Rectal smooth muscle tissue (tissue), 1 donor: ENCODE measurements at regions not wholly inside any gene's neighbourhood (a gene's known extent, or its start where the extent isn't known, plus 50 kb on each side); places are given as distances from the start of the nearest gene placed in this dataset.

Experiments used
- H3K27ac ChIP-seq: one replicate; pipeline ENCODE4 v1.7.0; 2013; ENCODE audit warnings: low read depth, low read length, inconsistent platforms
- H3K27me3 ChIP-seq: one replicate; pipeline ENCODE4 v1.7.0; 2013; ENCODE audit warnings: low read length; ENCODE audit not compliant: control insufficient read depth, insufficient read depth
- H3K36me3 ChIP-seq: one replicate; pipeline ENCODE4 v1.7.0; 2013; ENCODE audit warnings: low read length; ENCODE audit not compliant: control insufficient read depth, insufficient read depth
- H3K4me1 ChIP-seq: one replicate; pipeline ENCODE4 v1.7.0; 2013; ENCODE audit warnings: low read length; ENCODE audit not compliant: control insufficient read depth, insufficient read depth
- H3K4me3 ChIP-seq: one replicate; pipeline ENCODE4 v1.7.0; 2013; ENCODE audit warnings: low read length
- H3K9ac ChIP-seq: one replicate; pipeline ENCODE4 v1.7.0; 2013; ENCODE audit warnings: low read length

DNA sequence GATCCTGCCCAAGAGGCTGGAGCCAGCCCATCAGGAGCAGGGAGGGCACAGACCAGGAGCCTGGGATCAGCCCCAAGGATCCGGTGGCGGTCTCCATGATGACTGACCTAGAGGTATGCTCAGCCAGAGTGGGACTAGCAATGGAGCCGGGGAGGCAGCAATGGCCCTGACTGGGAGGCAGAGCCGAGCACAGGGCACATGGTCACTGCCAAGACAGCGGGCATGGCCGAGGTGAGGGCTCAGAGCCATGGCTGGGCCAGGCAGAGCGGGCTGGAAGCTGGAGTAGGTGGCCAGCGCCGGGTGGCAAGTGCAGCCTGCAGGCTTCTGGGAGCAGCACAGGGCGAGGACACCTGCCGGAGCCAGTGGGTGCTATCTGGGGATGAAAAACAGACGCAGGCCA, 259.3 kb downstream of the BCL11B start:
- H3K27ac ChIP-seq: no peak overlapping the region
- H3K9ac ChIP-seq: no peak overlapping the region
- H3K4me1 ChIP-seq: no peaks in the 10 kb centered on the region

DNA sequence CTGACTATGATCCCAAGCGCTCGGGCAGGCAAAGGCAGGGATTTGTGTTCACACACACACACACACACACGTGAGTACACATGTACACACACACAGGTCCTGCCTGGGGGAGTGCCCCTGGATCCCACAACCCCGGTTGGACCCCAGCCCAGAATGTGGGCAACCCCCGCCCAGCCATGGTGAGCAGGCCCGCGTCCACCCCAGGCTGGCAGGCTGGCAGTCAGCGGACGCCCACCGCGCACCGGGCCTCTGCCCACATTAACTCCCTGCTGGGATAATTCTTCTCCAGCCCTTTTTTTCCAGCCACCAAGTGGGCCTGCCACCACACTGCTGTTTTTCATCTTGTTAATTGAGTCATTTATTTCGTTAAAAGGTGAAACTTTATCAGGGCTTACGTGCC, 256.2 kb downstream of the BCL11B start:
- Histone ChIP-seq H3K4me1 (no peaks in the 10 kb centered on the region), H3K27ac (no peak overlapping the region), H3K27me3 (no peaks in the 10 kb centered on the region), H3K36me3 (no peaks in the 10 kb centered on the region), H3K9ac (no peak overlapping the region), H3K4me3 (no peak overlapping the region)

More for the DNA sequence above, 259.3 kb downstream of the BCL11B start:
- Histone ChIP-seq H3K27me3 (no peaks in the 10 kb centered on the region), H3K36me3 (no peaks in the 10 kb centered on the region), H3K4me3 (no peak overlapping the region)

DNA sequence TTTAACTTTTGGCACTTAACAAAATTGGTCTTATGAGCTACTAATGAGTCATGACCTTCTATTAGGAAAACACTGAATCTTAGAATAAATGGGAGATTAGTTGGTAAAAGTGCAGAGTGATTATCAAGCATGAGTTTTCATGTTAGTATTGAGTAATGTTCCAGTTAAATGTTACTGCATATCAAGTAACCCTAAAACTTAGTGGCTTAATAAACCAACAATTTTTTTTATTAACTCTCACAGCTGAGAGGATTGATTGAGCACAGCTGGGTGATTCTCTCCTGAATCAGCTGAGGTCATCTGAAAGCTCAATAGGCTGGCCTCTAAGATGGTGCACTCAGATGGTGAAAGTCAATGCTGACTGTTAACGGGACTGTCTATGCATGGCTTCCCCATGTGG, 248.6 kb downstream of the BCL11B start:
- Histone ChIP-seq H3K27ac (no peak overlapping the region), H3K4me1 (no peaks in the 10 kb centered on the region), H3K4me3 (no peak overlapping the region), H3K36me3 (no peaks in the 10 kb centered on the region), H3K27me3 (no peaks in the 10 kb centered on the region), H3K9ac (no peak overlapping the region)

DNA sequence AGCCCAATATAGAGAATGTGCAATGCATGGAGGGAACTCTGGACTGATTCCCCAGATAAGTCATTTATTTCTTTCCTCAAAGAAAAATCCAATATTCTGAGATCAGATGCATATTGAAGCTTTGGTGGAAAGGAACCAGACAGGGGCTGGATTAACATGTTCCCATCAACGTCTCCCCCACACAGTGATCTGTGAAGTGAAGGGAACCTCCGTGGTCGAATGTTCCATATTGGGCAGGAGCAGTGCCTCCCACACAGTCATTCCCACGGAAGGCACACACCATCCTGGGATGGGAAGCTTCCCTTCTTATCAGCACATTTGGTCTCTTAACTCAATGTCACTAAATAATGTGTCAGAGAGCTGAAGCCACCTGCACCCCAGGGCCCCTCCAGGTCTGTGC, 247.1 kb downstream of the BCL11B start:
- Histone ChIP-seq H3K27me3 (no peaks in the 10 kb centered on the region), H3K36me3 (no peaks in the 10 kb centered on the region), H3K27ac (no peak overlapping the region), H3K9ac (no peak overlapping the region), H3K4me1 (no peaks in the 10 kb centered on the region), H3K4me3 (no peak overlapping the region)

DNA sequence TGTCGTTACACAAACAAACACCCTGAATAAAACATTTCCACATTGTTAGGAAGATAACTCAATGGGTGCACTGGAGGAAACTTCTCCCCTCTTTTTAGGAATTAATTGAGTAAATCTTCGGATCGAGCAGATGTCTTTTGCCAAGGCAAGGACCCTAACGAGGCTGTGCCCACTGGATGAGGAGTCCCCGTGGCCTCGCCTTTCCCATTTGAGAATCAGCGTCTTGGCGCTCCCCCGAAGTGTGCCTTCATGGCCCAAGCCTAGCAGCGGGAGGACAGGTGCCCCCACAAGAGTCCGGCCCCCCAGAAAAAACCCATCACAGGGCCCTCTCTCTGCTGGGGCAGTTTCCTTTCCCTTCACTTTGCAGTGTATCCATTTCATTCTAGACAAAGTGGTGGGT, 246.6 kb downstream of the BCL11B start:
- Histone ChIP-seq H3K9ac (no peak overlapping the region), H3K27ac (no peak overlapping the region), H3K4me1 (no peaks in the 10 kb centered on the region), H3K27me3 (no peaks in the 10 kb centered on the region), H3K36me3 (no peaks in the 10 kb centered on the region), H3K4me3 (no peak overlapping the region)

DNA sequence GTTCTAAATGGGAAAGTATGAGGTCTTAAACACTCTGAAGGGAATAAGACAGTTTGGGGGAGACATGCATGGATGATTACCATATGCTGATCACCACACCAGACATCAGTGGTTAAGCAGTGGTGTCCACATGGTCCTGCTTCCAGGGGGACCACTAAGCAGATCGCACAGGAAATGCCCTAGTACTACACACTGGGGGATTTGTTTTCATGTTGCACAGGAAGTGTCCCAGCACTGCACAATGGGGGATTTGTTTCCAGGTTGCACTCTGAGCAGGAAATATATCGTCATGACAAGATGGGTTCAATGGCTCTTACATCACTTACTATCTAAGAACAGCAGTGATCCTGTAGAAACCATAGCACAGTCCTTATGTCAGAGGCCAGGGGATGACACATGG, 245.5 kb downstream of the BCL11B start:
- no peak overlapping the region for H3K4me3 ChIP-seq

DNA sequence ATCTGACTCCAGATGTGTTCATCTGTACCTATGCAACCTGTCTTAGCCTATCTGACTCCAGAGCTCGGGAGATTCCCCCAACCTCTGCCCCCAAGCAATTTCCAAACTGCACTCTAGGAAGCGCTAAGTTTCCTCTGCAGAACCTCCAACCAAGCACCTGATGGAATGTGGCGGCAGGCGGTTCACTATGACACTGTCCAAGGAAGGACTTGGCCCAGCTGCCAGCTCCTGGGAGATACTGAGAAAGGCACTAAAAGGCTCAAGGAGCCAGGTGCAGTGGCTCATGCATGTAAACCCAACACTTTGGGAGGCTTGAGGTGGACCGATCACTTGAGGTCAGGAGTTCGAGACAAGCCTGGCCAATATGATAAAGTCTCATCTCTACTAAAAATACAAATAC, 244.0 kb downstream of the BCL11B start:
- no peaks in the 10 kb centered on the region for H3K4me1 ChIP-seq
- no peaks in the 10 kb centered on the region for H3K27me3 ChIP-seq
- H3K9ac ChIP-seq: no peak overlapping the region
- no peaks in the 10 kb centered on the region for H3K36me3 ChIP-seq
- no peak overlapping the region for H3K27ac ChIP-seq
- H3K4me3 ChIP-seq: no peak overlapping the region

More for the DNA sequence above, 245.5 kb downstream of the BCL11B start:
- H3K4me1 ChIP-seq: no peaks in the 10 kb centered on the region
- H3K36me3 ChIP-seq: no peaks in the 10 kb centered on the region
- H3K9ac ChIP-seq: no peak overlapping the region
- H3K27ac ChIP-seq: no peak overlapping the region
- H3K27me3 ChIP-seq: no peaks in the 10 kb centered on the region

DNA sequence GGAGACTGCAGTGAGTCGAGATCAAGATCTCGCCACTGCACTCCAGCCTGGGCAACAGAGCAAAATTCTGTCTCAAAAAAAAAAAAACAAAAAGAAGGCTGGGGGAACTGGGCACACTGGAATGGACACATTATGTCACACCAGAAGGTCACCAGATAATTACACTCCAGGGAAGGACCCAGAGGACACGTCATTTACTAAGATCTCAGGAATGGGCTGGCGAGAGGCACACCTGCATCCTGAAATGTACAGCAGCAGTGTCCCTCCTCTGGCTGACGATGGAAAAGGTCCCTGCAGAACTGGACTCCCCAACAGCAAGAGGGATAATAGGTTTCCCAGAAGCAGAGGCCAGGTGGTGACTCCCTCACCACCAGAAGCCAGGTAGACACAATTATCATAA, 243.5 kb downstream of the BCL11B start:
- Histone ChIP-seq H3K27ac (no peak overlapping the region), H3K4me1 (no peaks in the 10 kb centered on the region), H3K27me3 (no peaks in the 10 kb centered on the region), H3K36me3 (no peaks in the 10 kb centered on the region), H3K4me3 (no peak overlapping the region), H3K9ac (no peak overlapping the region)

DNA sequence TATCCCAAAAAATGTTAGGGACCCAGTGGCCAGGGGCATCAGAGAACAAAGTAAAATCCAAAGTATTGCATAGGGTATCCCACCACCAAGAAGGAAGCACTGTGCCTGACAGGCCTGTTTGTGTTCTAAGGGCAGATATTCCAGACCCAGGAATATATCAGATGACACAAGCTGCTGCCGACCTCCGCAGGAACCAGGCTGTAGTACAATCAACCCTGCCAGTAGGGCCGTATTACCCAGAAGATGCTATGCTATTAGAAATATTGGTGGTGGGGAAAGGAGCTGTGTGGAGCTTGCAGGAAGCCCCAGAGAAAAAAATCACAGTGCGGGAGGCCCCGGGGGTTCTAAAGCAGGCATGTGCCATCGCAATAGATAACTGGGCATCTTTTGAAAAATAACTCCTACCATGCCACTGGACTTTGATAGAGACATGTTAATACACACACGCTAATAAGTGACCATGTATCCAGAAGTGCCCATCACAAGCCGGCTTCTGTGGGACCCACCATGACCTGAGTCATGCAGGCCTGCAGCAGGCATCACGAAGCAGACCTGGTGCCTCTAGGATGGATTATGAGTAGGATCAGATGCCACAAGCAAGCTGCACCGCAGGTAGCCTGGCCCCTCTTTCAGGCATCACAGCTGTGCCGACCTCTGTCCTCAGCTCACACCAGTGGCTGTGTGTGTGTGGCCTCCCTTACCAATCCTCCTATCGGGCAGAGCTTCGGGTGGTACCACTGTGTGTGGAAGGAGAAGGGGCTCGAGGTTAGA, 242.7 kb downstream of the BCL11B start:
- Histone ChIP-seq H3K27me3 (no peaks in the 10 kb centered on the region), H3K27ac (no peak overlapping the region), H3K4me3 (no peak overlapping the region), H3K9ac (no peak overlapping the region), H3K36me3 (no peaks in the 10 kb centered on the region), H3K4me1 (no peaks in the 10 kb centered on the region)

DNA sequence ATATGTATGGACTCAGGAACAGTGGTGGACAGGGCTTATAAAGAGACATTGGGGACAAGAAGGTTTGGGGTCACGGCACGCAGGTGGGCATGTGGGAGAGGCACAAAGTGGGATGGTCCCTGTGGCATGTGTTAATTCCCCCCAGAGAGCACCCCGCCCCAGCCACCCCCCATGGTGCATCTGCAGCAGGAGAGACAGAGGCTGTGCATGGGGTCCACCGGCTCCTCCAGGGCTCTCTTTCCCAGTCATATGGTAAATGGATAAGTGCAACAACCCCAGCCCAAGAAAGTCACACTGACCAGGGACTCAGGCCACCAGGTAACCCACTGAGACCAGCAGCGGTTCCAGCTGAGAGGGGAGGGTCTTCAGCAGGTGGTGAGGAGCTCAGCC, 242.1 kb downstream of the BCL11B start:
- Histone ChIP-seq H3K4me3 (no peak overlapping the region), H3K27me3 (no peaks in the 10 kb centered on the region), H3K27ac (no peak overlapping the region), H3K9ac (no peak overlapping the region), H3K4me1 (no peaks in the 10 kb centered on the region), H3K36me3 (no peaks in the 10 kb centered on the region)

DNA sequence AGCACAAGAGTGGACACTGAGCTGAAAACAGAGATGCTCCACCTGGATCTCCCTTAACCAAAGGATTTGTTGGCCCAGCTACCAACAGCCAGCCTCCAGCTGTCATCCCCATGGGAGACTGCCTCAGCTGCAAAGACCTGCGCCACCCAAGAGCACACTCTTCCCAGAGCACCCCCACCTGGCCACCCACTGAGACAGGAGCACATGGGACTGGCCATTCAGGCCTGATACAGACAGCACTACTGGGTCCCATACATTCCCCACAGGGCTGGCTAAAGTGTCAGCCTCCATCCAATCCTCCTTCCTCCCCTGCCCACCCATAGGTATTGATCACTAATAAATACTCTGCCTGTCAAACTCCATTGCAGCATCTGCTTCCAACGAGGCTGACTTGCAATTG, 241.5 kb downstream of the BCL11B start:
- H3K27me3 ChIP-seq: no peaks in the 10 kb centered on the region
- no peak overlapping the region for H3K4me3 ChIP-seq
- no peaks in the 10 kb centered on the region for H3K36me3 ChIP-seq
- no peaks in the 10 kb centered on the region for H3K4me1 ChIP-seq
- H3K9ac ChIP-seq: no peak overlapping the region
- H3K27ac ChIP-seq: no peak overlapping the region

DNA sequence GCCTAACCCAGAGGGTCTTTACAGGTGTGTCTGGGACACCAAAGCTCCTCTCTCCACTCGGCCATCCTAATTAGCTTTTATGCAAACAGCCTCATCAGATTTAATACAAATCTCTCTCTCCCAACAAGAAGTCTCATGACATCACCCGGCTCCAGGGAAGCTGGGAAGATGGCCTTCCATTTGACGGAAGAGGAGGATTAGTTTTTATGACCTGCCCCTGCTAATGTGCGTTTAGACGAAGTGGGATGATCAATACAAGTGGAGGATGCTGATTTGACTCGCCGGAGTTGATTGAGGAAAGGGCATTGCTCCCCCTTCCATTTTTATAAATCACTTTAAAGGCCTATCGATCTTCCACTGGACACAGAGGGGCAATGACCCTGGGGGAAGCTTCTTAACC, 239.2 kb downstream of the BCL11B start:
- H3K4me1 ChIP-seq: peaks cover 3% of the 10 kb centered on the region
- H3K27ac ChIP-seq: no peak overlapping the region
- H3K9ac ChIP-seq: no peak overlapping the region
- H3K4me3 ChIP-seq: no peak overlapping the region
- H3K36me3 ChIP-seq: no peaks in the 10 kb centered on the region
- no peaks in the 10 kb centered on the region for H3K27me3 ChIP-seq

DNA sequence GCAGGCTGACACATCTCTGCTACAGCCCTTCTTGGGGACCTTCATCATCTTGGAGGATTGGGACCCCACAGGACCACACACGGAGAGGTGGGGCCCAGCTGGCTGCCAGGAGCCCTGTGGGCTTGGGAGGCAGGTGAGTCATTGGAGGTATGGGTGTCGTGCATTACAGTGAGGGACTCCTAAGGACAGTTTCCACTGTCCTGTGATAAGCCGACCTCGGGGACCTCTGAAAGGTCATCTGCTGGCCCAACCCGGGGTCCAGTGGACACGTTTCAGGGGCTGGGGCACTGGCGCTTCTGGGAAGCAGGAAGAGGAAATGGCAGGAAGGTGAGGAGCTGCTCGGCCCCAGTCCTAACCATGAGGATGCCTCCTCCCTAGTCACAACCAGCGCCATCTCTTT, 238.0 kb downstream of the BCL11B start:
- Histone ChIP-seq H3K9ac (no peak overlapping the region), H3K27ac (no peak overlapping the region), H3K27me3 (no peaks in the 10 kb centered on the region), H3K4me3 (no peak overlapping the region), H3K36me3 (no peaks in the 10 kb centered on the region), H3K4me1 (peaks cover 3% of the 10 kb centered on the region)
